Bronchial epithelial cell (primary cell): ENCODE measurements at regions not wholly inside any gene's neighbourhood (a gene's known extent, or its start where the extent isn't known, plus 50 kb on each side); places are given as distances from the start of the nearest gene placed in this dataset.
"Not testable (repeated sequence)": the region's sequence is repeated elsewhere in the genome, so short reads cannot be mapped to it uniquely, and the experiment has no call there.

Source experiments
- DNase-seq: peaks from one replicate; pipeline ENCODE4 v3.0.0-alpha.2; 2010; ENCODE audit warnings: low read depth
- FAIRE-seq: peaks from 2 replicates; lab custom pipeline; 2011; peaks lifted over from hg19 to GRCh38; lab: Jason Lieb, UNC
- H3K27me3 ChIP-seq: 2 replicates; pipeline ENCODE4 v1.5.1; 2011; ENCODE audit warnings: low read length; ENCODE audit not compliant: control insufficient read depth, insufficient read depth
- H3K36me3 ChIP-seq: 2 replicates; pipeline ENCODE4 v1.5.1; 2011; ENCODE audit warnings: low read length; ENCODE audit not compliant: control insufficient read depth, insufficient read depth
- H3K4me3 ChIP-seq: 2 replicates; pipeline ENCODE4 v1.5.1; 2011; ENCODE audit warnings: mild to moderate bottlenecking, low read depth, low read length, control low read depth
- CTCF ChIP-seq: IDR thresholded peaks from 2 replicates; pipeline ENCODE4 v1.5.1; 2011; ENCODE audit warnings: mild to moderate bottlenecking, moderate library complexity, low read length, control low read depth, inconsistent platforms; ENCODE audit not compliant: insufficient read depth, severe bottlenecking

GRCh38 chr20:48375804-48376203, 452.0 kb downstream of the PREX1 start:
- no peak for DNase-seq
- FAIRE-seq: no peak
- no peak for TF ChIP-seq CTCF
- H3K4me3 ChIP-seq: no peak overlapping the region
- H3K36me3 ChIP-seq: no peaks in the 10 kb centered on the region
- H3K27me3 ChIP-seq: no peaks in the 10 kb centered on the region

GRCh38 chr20:48374991-48375595, 452.7 kb downstream of the PREX1 start:
- FAIRE-seq: no peak

GRCh38 chr20:48374031-48374907, 453.5 kb downstream of the PREX1 start:
- H3K27me3 ChIP-seq, H3K36me3 ChIP-seq, DNase-seq, H3K4me3 ChIP-seq: not testable (repeated sequence)
- FAIRE-seq: peak; percentile 52

More at GRCh38 chr20:48374991-48375595, 452.7 kb downstream of the PREX1 start:
- Histone ChIP-seq H3K36me3 (no peaks in the 10 kb centered on the region), H3K4me3 (no peak overlapping the region), H3K27me3 (no peaks in the 10 kb centered on the region)
- no peak for DNase-seq
- no peak for TF ChIP-seq CTCF

- H3K27me3 ChIP-seq: no peaks in the 10 kb centered on the region
- FAIRE-seq (no peak), DNase-seq (no peak)
These were observed 454.3 kb downstream of the PREX1 start for GRCh38 chr20:48373555-48373934.

GRCh38 chr20:48372851-48373554, 454.8 kb downstream of the PREX1 start:
- FAIRE-seq, H3K36me3 ChIP-seq, H3K4me3 ChIP-seq, DNase-seq, H3K27me3 ChIP-seq: not testable (repeated sequence)

More at GRCh38 chr20:48373555-48373934, 454.3 kb downstream of the PREX1 start:
- H3K36me3 ChIP-seq: no peaks in the 10 kb centered on the region
- H3K4me3 ChIP-seq: no peak overlapping the region
- TF ChIP-seq CTCF: no peak

GRCh38 chr20:48371211-48371610, 456.6 kb downstream of the PREX1 start:
- TF ChIP-seq CTCF: no peak
- FAIRE-seq (no peak), DNase-seq (no peak)
- no peaks in the 10 kb centered on the region for H3K27me3 ChIP-seq
- no peaks in the 10 kb centered on the region for H3K36me3 ChIP-seq
- H3K4me3 ChIP-seq: no peak overlapping the region

- H3K27me3 ChIP-seq, H3K36me3 ChIP-seq, FAIRE-seq, DNase-seq, H3K4me3 ChIP-seq: not testable (repeated sequence)
These were observed 459.2 kb downstream of the PREX1 start for GRCh38 chr20:48368580-48369021.

- not testable (repeated sequence) for DNase-seq, H3K27me3 ChIP-seq, H3K4me3 ChIP-seq, H3K36me3 ChIP-seq
- peak; percentile 81 for FAIRE-seq
These were observed 460.0 kb downstream of the PREX1 start for GRCh38 chr20:48367541-48368358.
